Stimulated activated CD8-positive, alpha-beta memory T cell treated with anti-CD3 and anti-CD28 coated beads, Interleukin-2, amount 100 ng/mL, for 1 hour (primary cell): ENCODE measurements at regions not wholly inside any gene's neighbourhood (a gene's known extent, or its start where the extent isn't known, plus 50 kb on each side); places are given as distances from the start of the nearest gene placed in this dataset.

ENCODE experiments used
- DNase-seq, 2 donors: peaks; one replicate each; pipeline ENCODE4 v3.0.0-alpha.2; 2020; ENCODE audit warnings: low read depth in 2 of 2

DNA sequence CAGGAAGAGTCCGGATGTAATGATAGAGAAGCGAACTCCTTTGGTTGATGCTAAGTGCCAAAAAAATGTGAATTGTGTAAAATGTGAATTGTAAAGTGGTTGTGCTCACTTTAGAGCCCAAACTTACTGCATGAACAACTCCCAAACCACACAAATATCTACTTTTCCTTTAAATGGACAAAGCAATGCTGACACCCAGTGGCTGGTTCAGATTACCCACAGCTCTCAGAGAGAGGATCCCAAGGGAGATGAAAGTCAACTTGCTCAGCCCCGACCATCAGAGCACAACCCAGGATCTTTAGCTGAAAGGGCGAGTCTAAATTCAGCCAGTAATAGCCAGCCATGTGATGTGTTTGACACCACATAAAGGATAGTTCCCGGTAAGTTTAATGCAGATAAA lies 133.7 kb downstream of the NMUR2 start:
- no peak for DNase-seq

- no peak for DNase-seq
These were observed 135.0 kb downstream of the NMUR2 start for GRCh38 chr5:152270096-152270495.

- no peak for DNase-seq
These were observed 135.5 kb downstream of the NMUR2 start for GRCh38 chr5:152269533-152269932.

DNA sequence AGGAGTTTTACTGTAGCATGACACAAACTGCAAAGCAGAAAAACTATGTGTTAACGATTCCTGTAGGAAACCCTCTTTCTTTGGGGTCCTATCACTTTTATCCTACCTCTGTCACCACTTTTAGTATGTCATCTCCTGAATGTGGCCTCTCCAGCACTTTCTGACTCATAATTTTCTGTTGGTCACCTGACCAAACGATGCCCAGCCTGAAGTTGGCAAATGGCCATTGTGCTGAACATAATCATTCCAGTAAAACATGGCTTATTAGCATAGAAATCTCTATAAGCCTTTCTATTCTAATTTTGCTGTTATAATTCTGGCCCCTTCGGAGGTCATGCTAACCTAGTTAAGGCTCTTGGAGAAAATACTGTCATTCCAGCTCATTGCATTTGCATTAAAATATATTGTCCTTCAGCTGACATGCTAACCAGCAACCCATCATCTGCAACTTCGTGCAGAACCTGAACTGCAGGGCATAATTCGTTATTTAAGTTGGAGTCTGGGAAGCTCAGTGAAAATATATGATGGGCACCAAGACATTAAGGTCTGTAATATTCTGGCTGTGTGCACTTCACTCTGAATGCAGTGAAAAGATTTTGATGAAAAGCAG lies 140.3 kb downstream of the NMUR2 start:
- no peak for DNase-seq

DNA sequence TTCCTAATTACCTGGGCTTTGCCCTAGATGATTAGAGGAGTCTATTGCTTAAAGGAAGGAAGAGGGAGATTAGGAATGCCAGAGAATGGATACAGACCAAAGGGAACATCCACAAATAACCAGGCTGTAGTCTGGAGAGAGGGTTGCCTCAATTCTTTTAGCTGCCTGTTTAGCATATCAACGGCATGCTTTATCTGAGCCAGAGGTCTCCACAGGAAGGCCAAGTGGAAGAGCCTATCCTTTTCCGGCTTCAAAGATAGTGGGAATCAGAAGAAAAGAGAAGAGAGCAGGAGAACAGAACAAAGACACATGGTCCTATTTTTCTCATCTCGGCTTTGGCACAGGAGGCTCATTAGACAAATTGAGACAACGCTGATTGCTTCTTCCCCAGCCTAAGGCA lies 142.4 kb downstream of the NMUR2 start:
- no peak for DNase-seq

GRCh38 chr5:152260940-152261339 lies 144.1 kb downstream of the NMUR2 start:
- no peak for DNase-seq

GRCh38 chr5:152259702-152260101 lies 145.4 kb downstream of the NMUR2 start:
- no peak for DNase-seq

DNA sequence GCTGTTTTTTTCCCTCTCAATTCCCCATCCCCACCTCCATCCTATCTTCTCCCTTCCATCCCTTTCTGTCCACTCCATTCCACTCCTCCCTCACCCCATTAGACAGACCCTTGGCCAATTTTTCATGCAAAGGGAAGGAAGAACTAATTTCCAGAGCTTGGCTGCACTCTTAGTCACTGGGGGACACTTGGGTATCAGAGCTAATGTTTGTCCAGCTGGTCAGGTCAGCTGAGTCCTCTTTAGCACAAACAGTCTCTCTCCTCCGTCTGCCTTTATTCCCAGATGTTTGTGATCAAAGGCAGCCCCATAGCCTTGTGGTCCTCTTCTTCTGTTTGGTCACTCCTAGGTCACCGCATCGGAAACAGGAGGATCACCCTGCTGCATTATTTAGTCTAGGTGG lies 148.5 kb downstream of the NMUR2 start:
- no peak for DNase-seq

DNA sequence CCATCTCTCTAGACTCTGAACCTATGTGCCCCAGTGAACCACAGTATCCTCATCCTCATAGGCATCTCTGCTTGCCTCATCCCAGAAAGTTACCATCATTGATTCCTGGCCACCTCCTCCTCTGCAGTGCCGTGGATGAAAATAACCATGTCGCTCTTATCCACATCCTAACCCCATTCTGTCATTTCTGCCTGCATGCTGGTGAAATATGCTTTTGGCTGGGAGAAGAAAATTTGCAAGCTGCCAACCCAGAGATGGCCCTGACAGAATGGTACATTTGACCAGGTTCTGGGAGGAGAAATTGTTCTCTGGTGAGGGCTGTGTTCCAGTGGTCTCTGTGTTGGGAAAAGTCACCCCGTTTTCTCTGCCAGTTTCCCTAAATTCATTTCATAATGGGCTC lies 149.7 kb downstream of the NMUR2 start:
- DNase-seq = no peak

DNA sequence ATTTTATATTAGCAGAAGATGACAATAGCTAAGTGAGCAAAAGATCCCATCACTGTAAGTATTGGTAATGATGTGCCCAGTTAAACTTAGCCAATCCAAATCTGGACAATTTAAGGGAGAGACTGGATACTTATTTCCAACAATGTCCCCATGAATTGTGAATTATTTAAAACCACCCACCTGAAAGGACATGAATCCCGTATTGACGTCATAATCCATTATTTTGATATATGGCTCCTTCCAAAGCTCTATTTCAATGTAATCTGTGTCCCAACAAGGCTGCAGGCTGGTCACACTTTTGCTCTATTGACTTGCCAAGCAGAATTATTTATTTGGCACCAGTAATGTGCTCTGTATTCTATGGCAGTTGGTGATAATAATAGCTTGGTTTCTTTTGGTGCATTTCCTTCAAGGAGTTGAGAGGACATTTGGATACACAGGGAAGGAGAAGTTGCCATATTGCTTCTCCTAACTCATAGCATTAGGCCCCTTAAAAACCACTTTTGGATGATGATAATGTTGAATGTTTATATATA lies 157.2 kb downstream of the NMUR2 start:
- no peak for DNase-seq

- no peak for DNase-seq
These were observed 158.7 kb downstream of the NMUR2 start for GRCh38 chr5:152246401-152246800.

GRCh38 chr5:152237531-152237930 lies 167.5 kb downstream of the NMUR2 start:
- no peak for DNase-seq

GRCh38 chr5:152226191-152226590 lies 178.9 kb downstream of the NMUR2 start:
- no peak for DNase-seq

DNA sequence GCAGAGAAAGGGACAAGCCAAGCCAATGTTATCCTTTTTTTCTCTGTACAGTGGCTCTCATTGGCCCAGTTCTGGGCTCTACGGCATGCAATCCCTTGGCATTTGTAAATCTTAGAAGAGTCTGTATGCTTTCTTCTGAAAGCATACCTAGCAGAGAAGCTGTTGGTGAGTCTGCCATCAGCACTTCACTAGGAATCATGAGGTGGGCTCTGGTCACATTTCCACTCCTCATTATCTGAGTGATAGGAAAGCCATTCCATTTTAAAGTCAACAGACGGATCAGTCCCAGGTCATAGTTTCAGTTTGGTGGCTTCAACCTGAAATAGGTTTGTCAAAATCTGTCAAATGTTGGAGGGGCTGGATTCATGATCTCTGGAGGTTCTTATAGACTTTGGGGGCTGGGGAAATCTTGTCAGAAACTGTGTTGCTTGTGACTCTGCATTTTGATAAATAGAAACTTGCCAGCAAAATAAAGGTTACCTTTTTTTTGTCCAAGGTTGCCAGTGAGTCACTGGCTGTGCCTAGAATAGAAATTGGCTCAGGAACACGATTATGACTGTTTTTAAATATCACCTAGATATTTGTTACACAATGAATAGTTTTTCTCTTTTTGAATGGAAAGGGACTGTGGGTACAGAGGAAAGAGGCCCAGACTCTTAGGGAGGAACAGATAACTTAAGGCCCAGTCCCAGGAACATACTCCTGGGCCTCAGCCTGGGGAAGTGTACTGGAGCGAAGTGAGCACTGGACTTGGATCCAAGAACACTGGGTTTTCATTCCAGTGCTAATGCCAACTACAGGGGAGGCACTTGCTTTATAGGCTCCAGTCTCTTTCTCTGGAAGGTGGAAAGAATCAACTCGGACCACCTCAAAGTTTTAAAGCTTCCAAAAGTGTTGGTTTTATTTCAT lies 183.1 kb downstream of the NMUR2 start:
- DNase-seq = no peak

DNA sequence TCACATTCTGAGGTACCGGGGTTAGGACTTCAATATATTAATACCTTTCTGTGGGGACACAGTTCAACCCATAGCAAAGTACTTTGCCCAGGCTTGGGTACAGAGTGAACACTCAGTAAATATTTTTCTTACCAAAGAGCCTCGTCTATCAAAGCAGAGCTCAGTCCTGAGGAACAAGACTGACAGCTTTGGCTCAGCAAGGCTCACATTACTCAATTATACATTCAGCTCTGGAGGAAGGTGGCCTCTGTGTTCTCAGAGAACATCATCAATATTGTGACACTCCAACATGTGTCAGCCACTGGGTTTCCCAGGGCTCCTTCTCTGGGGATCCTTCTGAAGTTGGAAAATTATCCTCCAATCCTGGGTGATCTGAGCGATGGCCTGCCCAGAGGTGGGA lies 186.4 kb downstream of the NMUR2 start:
- DNase-seq = no peak

GRCh38 chr5:152205804-152206203 lies 199.3 kb downstream of the NMUR2 start:
- no peak for DNase-seq

- DNase-seq = no peak
These were observed 202.8 kb downstream of the NMUR2 start for GRCh38 chr5:152202321-152202720.

- DNase-seq = no peak
These were observed 211.5 kb downstream of the NMUR2 start for GRCh38 chr5:152193391-152194107.

- no peak for DNase-seq
These were observed 216.8 kb downstream of the NMUR2 start for GRCh38 chr5:152188251-152188650.

DNA sequence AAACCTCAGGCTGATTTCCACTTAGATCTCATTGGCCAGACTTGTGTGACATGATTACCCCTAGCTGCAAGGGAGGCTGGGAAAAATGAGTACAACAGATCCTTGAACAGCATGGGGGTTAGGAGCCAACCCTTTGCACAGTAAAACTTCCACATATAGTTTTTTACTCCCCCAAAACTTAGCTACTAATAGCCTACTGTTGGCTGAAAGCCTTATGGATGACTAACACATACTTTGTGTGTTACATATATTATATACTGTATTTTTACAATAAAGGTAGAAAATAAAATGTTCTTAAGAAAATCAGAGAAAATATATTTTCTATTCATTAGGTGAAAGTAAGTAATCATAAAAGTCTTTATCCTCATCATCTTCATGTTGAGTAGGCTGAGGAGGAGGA lies 217.4 kb downstream of the NMUR2 start:
- no peak for DNase-seq

- no peak for DNase-seq
These were observed 219.4 kb downstream of the NMUR2 start for GRCh38 chr5:152185547-152186245.

DNA sequence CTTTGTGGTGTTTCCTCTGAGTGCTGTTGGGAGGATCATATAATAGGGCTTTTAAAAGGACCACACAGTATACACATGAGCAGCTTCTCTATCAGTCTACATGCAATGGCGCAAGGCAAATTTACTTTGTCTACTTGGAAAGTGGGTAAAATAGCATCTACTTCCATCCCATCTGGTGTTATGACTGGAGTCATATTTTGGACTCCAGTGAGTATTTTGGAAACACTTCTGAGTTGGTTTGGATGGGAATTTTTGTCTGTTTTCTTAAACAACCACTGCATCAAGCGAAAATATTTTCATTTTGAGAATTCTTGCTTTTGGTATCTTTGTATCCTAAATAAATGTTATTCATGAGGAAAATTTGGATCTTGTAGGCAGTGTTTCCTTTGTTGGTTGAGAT lies 220.8 kb downstream of the NMUR2 start:
- no peak for DNase-seq
